ENCODE measurements at regions not wholly inside any gene's neighbourhood (a gene's known extent, or its start where the extent isn't known, plus 50 kb on each side); places are given as distances from the start of the nearest gene placed in this dataset.

- TF ChIP-seq, protein P1, sequence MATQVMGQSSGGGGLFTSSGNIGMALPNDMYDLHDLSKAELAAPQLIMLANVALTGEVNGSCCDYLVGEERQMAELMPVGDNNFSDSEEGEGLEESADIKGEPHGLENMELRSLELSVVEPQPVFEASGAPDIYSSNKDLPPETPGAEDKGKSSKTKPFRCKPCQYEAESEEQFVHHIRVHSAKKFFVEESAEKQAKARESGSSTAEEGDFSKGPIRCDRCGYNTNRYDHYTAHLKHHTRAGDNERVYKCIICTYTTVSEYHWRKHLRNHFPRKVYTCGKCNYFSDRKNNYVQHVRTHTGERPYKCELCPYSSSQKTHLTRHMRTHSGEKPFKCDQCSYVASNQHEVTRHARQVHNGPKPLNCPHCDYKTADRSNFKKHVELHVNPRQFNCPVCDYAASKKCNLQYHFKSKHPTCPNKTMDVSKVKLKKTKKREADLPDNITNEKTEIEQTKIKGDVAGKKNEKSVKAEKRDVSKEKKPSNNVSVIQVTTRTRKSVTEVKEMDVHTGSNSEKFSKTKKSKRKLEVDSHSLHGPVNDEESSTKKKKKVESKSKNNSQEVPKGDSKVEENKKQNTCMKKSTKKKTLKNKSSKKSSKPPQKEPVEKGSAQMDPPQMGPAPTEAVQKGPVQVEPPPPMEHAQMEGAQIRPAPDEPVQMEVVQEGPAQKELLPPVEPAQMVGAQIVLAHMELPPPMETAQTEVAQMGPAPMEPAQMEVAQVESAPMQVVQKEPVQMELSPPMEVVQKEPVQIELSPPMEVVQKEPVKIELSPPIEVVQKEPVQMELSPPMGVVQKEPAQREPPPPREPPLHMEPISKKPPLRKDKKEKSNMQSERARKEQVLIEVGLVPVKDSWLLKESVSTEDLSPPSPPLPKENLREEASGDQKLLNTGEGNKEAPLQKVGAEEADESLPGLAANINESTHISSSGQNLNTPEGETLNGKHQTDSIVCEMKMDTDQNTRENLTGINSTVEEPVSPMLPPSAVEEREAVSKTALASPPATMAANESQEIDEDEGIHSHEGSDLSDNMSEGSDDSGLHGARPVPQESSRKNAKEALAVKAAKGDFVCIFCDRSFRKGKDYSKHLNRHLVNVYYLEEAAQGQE (IDR thresholded peaks at IDR 0.05; ENCODE audit: insufficient read depth in 1 of 2, low read depth in 2 of 2, low read length in 1 of 2), result no peak
- no peak for TF ChIP-seq CTCF (IDR thresholded peaks at IDR 0.05)
- no peak for TF ChIP-seq POLR2AphosphoS5 (IDR thresholded peaks at IDR 0.05; ENCODE audit: low read depth, low read length)
- no peak for TF ChIP-seq SIN3A (IDR thresholded peaks at IDR 0.05; ENCODE audit: borderline replicate concordance, insufficient read depth, low read depth, low read length)
Measured at GRCh38 chr11:90795746-90796145, 572.9 kb upstream of the CHORDC1 start.
